ENCODE measurements at regions not wholly inside any gene's neighbourhood (a gene's known extent, or its start where the extent isn't known, plus 50 kb on each side); places are given as distances from the start of the nearest gene placed in this dataset.

DNA sequence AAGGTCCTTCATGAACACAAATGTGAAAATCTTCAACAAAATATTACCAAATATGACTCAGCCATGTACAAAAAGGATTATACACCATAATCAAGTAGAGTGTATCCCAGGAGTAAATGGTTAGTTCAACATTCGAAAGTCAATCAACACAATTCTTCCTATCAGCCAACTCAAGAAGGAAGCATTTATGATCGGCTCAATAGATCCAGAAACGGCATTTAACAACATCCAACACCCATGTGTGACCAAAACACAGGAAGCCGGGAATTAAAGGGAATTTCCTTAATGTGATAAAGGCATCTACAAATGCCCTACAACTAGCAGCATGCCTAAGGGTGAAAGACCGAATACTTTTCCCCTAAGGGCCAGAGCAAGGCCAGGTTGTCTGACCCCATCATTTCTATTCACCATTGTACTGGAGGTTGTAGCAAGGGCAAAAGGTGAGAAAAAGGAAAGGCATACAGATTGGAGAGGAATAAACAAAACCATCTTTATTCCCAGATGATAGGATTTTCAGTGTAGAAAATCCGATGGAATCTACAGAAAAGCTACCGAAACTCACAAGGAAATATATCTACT lies 69.9 kb upstream of the CLDN5 start:
- no peak overlapping the region for H3K4me3 ChIP-seq (replicated peaks in 1 of 4; ENCODE audit: control extremely low read depth in 1 of 4, insufficient read depth in 1 of 4, low read depth in 3 of 4, low read length in 4 of 4)
- no peaks in the 10 kb centered on the region for H3K27me3 ChIP-seq (ENCODE audit: control insufficient read depth, insufficient read depth, low read length)
- H2AFZ ChIP-seq (ENCODE audit: low read length), result no peak overlapping the region
- H4K20me1 ChIP-seq (ENCODE audit: control insufficient read depth, extremely low read depth, insufficient read depth, low read length), result no peaks in the 10 kb centered on the region
- no peak overlapping the region for H3K4me2 ChIP-seq (ENCODE audit: extremely low read depth, insufficient read depth, low read length)
- no peaks in the 10 kb centered on the region for H3K9me3 ChIP-seq (ENCODE audit: control insufficient read depth, insufficient read depth, low read depth, low read length)
- no peak for DNase-seq (ENCODE audit: low read depth in 2 of 2)
- H3K9ac ChIP-seq (ENCODE audit: insufficient read depth, low read length), result no peak overlapping the region
- no peak overlapping the region for H3K27ac ChIP-seq (ENCODE audit: insufficient read depth, low read length)
- H3K36me3 ChIP-seq (ENCODE audit: control insufficient read depth, insufficient read depth, low read length), result no peaks in the 10 kb centered on the region
- no peak for TF ChIP-seq EZH2 (IDR thresholded peaks at IDR 0.05; ENCODE audit: low read length, missing control alignments)
- TF ChIP-seq, protein P1, sequence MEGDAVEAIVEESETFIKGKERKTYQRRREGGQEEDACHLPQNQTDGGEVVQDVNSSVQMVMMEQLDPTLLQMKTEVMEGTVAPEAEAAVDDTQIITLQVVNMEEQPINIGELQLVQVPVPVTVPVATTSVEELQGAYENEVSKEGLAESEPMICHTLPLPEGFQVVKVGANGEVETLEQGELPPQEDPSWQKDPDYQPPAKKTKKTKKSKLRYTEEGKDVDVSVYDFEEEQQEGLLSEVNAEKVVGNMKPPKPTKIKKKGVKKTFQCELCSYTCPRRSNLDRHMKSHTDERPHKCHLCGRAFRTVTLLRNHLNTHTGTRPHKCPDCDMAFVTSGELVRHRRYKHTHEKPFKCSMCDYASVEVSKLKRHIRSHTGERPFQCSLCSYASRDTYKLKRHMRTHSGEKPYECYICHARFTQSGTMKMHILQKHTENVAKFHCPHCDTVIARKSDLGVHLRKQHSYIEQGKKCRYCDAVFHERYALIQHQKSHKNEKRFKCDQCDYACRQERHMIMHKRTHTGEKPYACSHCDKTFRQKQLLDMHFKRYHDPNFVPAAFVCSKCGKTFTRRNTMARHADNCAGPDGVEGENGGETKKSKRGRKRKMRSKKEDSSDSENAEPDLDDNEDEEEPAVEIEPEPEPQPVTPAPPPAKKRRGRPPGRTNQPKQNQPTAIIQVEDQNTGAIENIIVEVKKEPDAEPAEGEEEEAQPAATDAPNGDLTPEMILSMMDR (conservative IDR thresholded peaks at IDR 0.05 in 1 of 2, IDR thresholded peaks at IDR 0.05 in 1 of 2; ENCODE audit: low read depth in 1 of 2, low read length in 2 of 2), result no peak
- H3K4me1 ChIP-seq (ENCODE audit: control insufficient read depth, extremely low read depth, insufficient read depth, low read length), result no peaks in the 10 kb centered on the region
- no peaks in the 10 kb centered on the region for H3K79me2 ChIP-seq (ENCODE audit: control insufficient read depth, insufficient read depth, low read length)

DNA sequence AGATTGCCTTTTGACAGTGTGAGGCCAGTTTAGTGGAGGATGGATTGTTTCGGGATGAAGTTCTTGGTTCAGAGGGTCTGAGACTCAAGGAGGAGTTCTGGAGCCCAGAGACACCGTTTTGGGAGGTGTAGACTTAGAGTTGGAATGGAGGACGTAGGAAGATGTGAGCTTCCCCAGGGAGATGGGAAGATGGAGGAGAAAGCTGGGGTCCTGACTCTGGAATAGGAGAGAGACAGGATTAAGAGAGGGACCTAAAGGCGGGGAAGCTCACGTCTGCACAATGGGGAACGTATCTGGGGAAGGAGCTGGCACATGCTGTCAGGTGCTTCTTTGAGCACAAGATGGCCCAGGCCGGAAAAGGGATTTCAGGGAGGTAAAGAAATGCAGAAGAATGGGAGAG lies 71.3 kb upstream of the CLDN5 start:
- no peak overlapping the region for H3K4me3 ChIP-seq (replicated peaks in 1 of 4; ENCODE audit: control extremely low read depth in 1 of 4, insufficient read depth in 1 of 4, low read depth in 3 of 4, low read length in 4 of 4)
- H3K9ac ChIP-seq (ENCODE audit: insufficient read depth, low read length), result no peak overlapping the region
- H3K27ac ChIP-seq (ENCODE audit: insufficient read depth, low read length), result no peak overlapping the region
- H3K4me2 ChIP-seq (ENCODE audit: extremely low read depth, insufficient read depth, low read length), result no peak overlapping the region
- H3K36me3 ChIP-seq (ENCODE audit: control insufficient read depth, insufficient read depth, low read length), result no peaks in the 10 kb centered on the region
- no peaks in the 10 kb centered on the region for H3K9me3 ChIP-seq (ENCODE audit: control insufficient read depth, insufficient read depth, low read depth, low read length)
- H3K4me1 ChIP-seq (ENCODE audit: control insufficient read depth, extremely low read depth, insufficient read depth, low read length), result no peaks in the 10 kb centered on the region
- H4K20me1 ChIP-seq (ENCODE audit: control insufficient read depth, extremely low read depth, insufficient read depth, low read length), result no peaks in the 10 kb centered on the region
- TF ChIP-seq EZH2 (IDR thresholded peaks at IDR 0.05; ENCODE audit: low read length, missing control alignments), result no peak
- TF ChIP-seq, protein P1 (conservative IDR thresholded peaks at IDR 0.05 in 1 of 2, IDR thresholded peaks at IDR 0.05 in 1 of 2; ENCODE audit: low read depth in 1 of 2, low read length in 2 of 2), result no peak
- no peak overlapping the region for H2AFZ ChIP-seq (ENCODE audit: low read length)
- no peaks in the 10 kb centered on the region for H3K27me3 ChIP-seq (ENCODE audit: control insufficient read depth, insufficient read depth, low read length)
- no peaks in the 10 kb centered on the region for H3K79me2 ChIP-seq (ENCODE audit: control insufficient read depth, insufficient read depth, low read length)
- no peak for DNase-seq (ENCODE audit: low read depth in 2 of 2)

GRCh38 chr22:19596680-19597398 lies 72.6 kb upstream of the CLDN5 start:
- no peak overlapping the region for H3K4me2 ChIP-seq (ENCODE audit: extremely low read depth, insufficient read depth, low read length)
- no peak overlapping the region for H3K27ac ChIP-seq (ENCODE audit: insufficient read depth, low read length)
- no peak overlapping the region for H3K9ac ChIP-seq (ENCODE audit: insufficient read depth, low read length)
- no peak overlapping the region for H2AFZ ChIP-seq (ENCODE audit: low read length)
- H3K79me2 ChIP-seq (ENCODE audit: control insufficient read depth, insufficient read depth, low read length), result no peaks in the 10 kb centered on the region
- no peak for DNase-seq (ENCODE audit: low read depth in 2 of 2)
- H3K4me3 ChIP-seq (replicated peaks in 1 of 4; ENCODE audit: control extremely low read depth in 1 of 4, insufficient read depth in 1 of 4, low read depth in 3 of 4, low read length in 4 of 4), result no peak overlapping the region
- no peaks in the 10 kb centered on the region for H4K20me1 ChIP-seq (ENCODE audit: control insufficient read depth, extremely low read depth, insufficient read depth, low read length)
- no peaks in the 10 kb centered on the region for H3K36me3 ChIP-seq (ENCODE audit: control insufficient read depth, insufficient read depth, low read length)
- no peaks in the 10 kb centered on the region for H3K27me3 ChIP-seq (ENCODE audit: control insufficient read depth, insufficient read depth, low read length)
- TF ChIP-seq, protein P1 (conservative IDR thresholded peaks at IDR 0.05 in 1 of 2, IDR thresholded peaks at IDR 0.05 in 1 of 2; ENCODE audit: low read depth in 1 of 2, low read length in 2 of 2), result no peak
- no peak for TF ChIP-seq EZH2 (IDR thresholded peaks at IDR 0.05; ENCODE audit: low read length, missing control alignments)
- no peaks in the 10 kb centered on the region for H3K4me1 ChIP-seq (ENCODE audit: control insufficient read depth, extremely low read depth, insufficient read depth, low read length)
- H3K9me3 ChIP-seq (ENCODE audit: control insufficient read depth, insufficient read depth, low read depth, low read length), result no peaks in the 10 kb centered on the region

Data from fibroblast of lung (primary cell).